HG03139 (cell line): ENCODE measurements at regions not wholly inside any gene's neighbourhood (a gene's known extent, or its start where the extent isn't known, plus 50 kb on each side); places are given as distances from the start of the nearest gene placed in this dataset.
"Not testable (repeated sequence)": the region's sequence is repeated elsewhere in the genome, so short reads cannot be mapped to it uniquely, and the experiment has no call there.

Source experiments
- ATAC-seq: cut with Tn5 transposase; IDR thresholded peaks from one replicate; pipeline ENCODE4 v1.9.1; 2021; ENCODE audit not compliant: unreplicated experiment

- no peak for ATAC-seq
These were observed 129.8 kb downstream of the SEC23A start for GRCh38 chr14:38973083-38973700.

GRCh38 chr14:38972511-38972910, 130.5 kb downstream of the SEC23A start:
- no peak for ATAC-seq

- no peak for ATAC-seq
These were observed 131.6 kb downstream of the SEC23A start for GRCh38 chr14:38971258-38971921.

GRCh38 chr14:38964630-38965029, 138.4 kb downstream of the SEC23A start:
- no peak for ATAC-seq

GRCh38 chr14:38960946-38961531, 142.0 kb downstream of the SEC23A start:
- ATAC-seq, result no peak

- no peak for ATAC-seq
These were observed 144.0 kb downstream of the SEC23A start for GRCh38 chr14:38959021-38959420.

GRCh38 chr14:38958589-38958988, 144.4 kb downstream of the SEC23A start:
- no peak for ATAC-seq

- no peak for ATAC-seq
These were observed 151.6 kb downstream of the SEC23A start for GRCh38 chr14:38951451-38951850.

GRCh38 chr14:38950676-38951075, 152.4 kb downstream of the SEC23A start:
- ATAC-seq, result no peak

- ATAC-seq, result no peak
These were observed 154.5 kb downstream of the SEC23A start for GRCh38 chr14:38948576-38948975.

- no peak for ATAC-seq
These were observed 154.9 kb downstream of the SEC23A start for GRCh38 chr14:38948171-38948570.

GRCh38 chr14:38947343-38947742, 155.7 kb downstream of the SEC23A start:
- no peak for ATAC-seq

GRCh38 chr14:38944691-38945090, 158.3 kb downstream of the SEC23A start:
- no peak for ATAC-seq

GRCh38 chr14:38941488-38941887, 161.5 kb downstream of the SEC23A start:
- ATAC-seq, result no peak

- ATAC-seq, result not testable (repeated sequence)
These were observed 170.4 kb downstream of the SEC23A start for GRCh38 chr14:38932653-38933000.

GRCh38 chr14:38931969-38932652, 170.9 kb downstream of the SEC23A start:
- ATAC-seq, result no peak

GRCh38 chr14:38930898-38931297, 172.1 kb downstream of the SEC23A start:
- ATAC-seq, result no peak

- ATAC-seq, result no peak
These were observed 173.0 kb downstream of the SEC23A start for GRCh38 chr14:38930022-38930421.

GRCh38 chr14:38929416-38929815, 173.6 kb downstream of the SEC23A start:
- ATAC-seq, result no peak

GRCh38 chr14:38921893-38922292, 181.1 kb downstream of the SEC23A start:
- ATAC-seq, result not testable (repeated sequence)

GRCh38 chr14:38915125-38915524, 187.9 kb downstream of the SEC23A start:
- no peak for ATAC-seq

GRCh38 chr14:38910092-38910491, 192.9 kb downstream of the SEC23A start:
- no peak for ATAC-seq
